HepG2 (cell line): ENCODE measurements at regions not wholly inside any gene's neighbourhood (a gene's known extent, or its start where the extent isn't known, plus 50 kb on each side); places are given as distances from the start of the nearest gene placed in this dataset.
A peak's percentile ranks its signal among the peaks of the same experiment; 100 is the strongest.
"Not testable (repeated sequence)": the region's sequence is repeated elsewhere in the genome, so short reads cannot be mapped to it uniquely, and the experiment has no call there.

ENCODE experiments used
- CSRNP1 ChIP-seq: sonication (generic); formaldehyde crosslinking; IDR thresholded peaks from 2 replicates; pipeline ENCODE4 v1.8.1; 2023; ENCODE audit warnings: mild to moderate bottlenecking, missing genetic modification reagents
- ESRRA ChIP-seq: sonication (generic); formaldehyde crosslinking; IDR thresholded peaks from 2 replicates; pipeline ENCODE4 v1.5.1; 2020; ENCODE audit warnings: mild to moderate bottlenecking, low read depth, missing genetic modification reagents
- FOSL2 ChIP-seq: sonication (generic); formaldehyde crosslinking; IDR thresholded peaks from 2 replicates; pipeline ENCODE4 v1.4.0; 2020; ENCODE audit warnings: missing genetic modification reagents
- FOXP4 ChIP-seq: sonication (generic); formaldehyde crosslinking; IDR thresholded peaks from 2 replicates; pipeline ENCODE4 v1.4.0; 2020; ENCODE audit warnings: missing genetic modification reagents
- MED1 ChIP-seq: sonication (generic); formaldehyde crosslinking; IDR thresholded peaks from 2 replicates; pipeline ENCODE4 v1.4.0; 2020; ENCODE audit warnings: missing genetic modification reagents
- MXI1 ChIP-seq: IDR thresholded peaks from 3 replicates; pipeline ENCODE4 v1.6.1; 2012; ENCODE audit warnings: low read depth, low read length, inconsistent platforms, borderline replicate concordance
- NCOR1 ChIP-seq: fragments of 200-600 bp; sonication (generic); IDR thresholded peaks from 2 replicates; pipeline ENCODE4 v1.7.0; 2017; ENCODE audit warnings: antibody characterized with exemption, low read length, borderline replicate concordance
- NONO ChIP-seq, 2 experiments: fragments of 450-650 bp in 1 of 2; sonication (generic) in 1 of 2; formaldehyde crosslinking in 1 of 2; IDR thresholded peaks in 1 of 2; conservative IDR thresholded peaks in 1 of 2; 2 replicates each; pipeline versions ENCODE4 v1.6.1 to v1.8.0; 2017 to 2022; ENCODE audit warnings: mild to moderate bottlenecking in 1 of 2, missing genetic modification reagents in 1 of 2, moderate library complexity in 1 of 2
- RFXANK ChIP-seq: IDR thresholded peaks from 2 replicates; pipeline ENCODE4 v1.6.1; 2016
- RNF219 ChIP-seq: sonication (generic); formaldehyde crosslinking; IDR thresholded peaks from 2 replicates; pipeline ENCODE4 v1.5.0; 2020; ENCODE audit warnings: mild to moderate bottlenecking, missing genetic modification reagents
- SP140L ChIP-seq: sonication (generic); formaldehyde crosslinking; IDR thresholded peaks from 2 replicates; pipeline ENCODE4 v1.4.0; 2020; ENCODE audit warnings: missing genetic modification reagents, borderline replicate concordance
- YEATS2 ChIP-seq: sonication (generic); formaldehyde crosslinking; IDR thresholded peaks from 2 replicates; pipeline ENCODE4 v1.4.0; 2020; ENCODE audit warnings: missing genetic modification reagents, borderline replicate concordance
- ZBTB10 ChIP-seq: sonication (generic); formaldehyde crosslinking; IDR thresholded peaks from 2 replicates; pipeline ENCODE4 v1.4.0; 2020; ENCODE audit warnings: missing genetic modification reagents, borderline replicate concordance
- ZNF335 ChIP-seq: sonication (generic); formaldehyde crosslinking; IDR thresholded peaks from 2 replicates; pipeline ENCODE4 v1.4.0; 2020; ENCODE audit warnings: missing genetic modification reagents
- ZNF724P ChIP-seq: sonication (generic); formaldehyde crosslinking; IDR thresholded peaks from 2 replicates; pipeline ENCODE4 v1.8.0; 2022; ENCODE audit warnings: missing genetic modification reagents, borderline replicate concordance
- TF ChIP-seq, protein P1 (sequence below): sonication (generic); formaldehyde crosslinking; IDR thresholded peaks from 2 replicates; pipeline ENCODE4 v1.4.0; 2020; ENCODE audit warnings: missing genetic modification reagents, borderline replicate concordance

GRCh38 chr2:242080575-242081214 lies 211.2 kb downstream of the RTP5 start (continued):
- TF ChIP-seq RNF219 (CRISPR knock-in tag) (peak; percentile 91; the same call in 1 of the 2 replicates), RFXANK (CRISPR knock-in tag) (peak; percentile 80; the same call in 1 of the 2 replicates), YEATS2 (CRISPR knock-in tag) (peak; percentile 70; the same call in 1 of the 2 replicates), FOXP4 (CRISPR knock-in tag) (peak; percentile 94), MXI1 (peak; percentile 37; the same call in 1 of the 3 replicates), ZNF724P (CRISPR knock-in tag) (0 out of 2 replicates have a peak, but pooled peaks have one; percentile 29), ESRRA (CRISPR knock-in tag) (peak; percentile 67; the same call in 1 of the 2 replicates), NCOR1 (peak; percentile 63), MED1 (CRISPR knock-in tag) (peak; percentile 96), ZBTB10 (CRISPR knock-in tag) (peak; percentile 32; the same call in 1 of the 2 replicates), FOSL2 (peak; percentile 85), SP140L (CRISPR knock-in tag) (peak; percentile 82; the same call in 1 of the 2 replicates), CSRNP1 (CRISPR knock-in tag) (peak; percentile 89), ZNF335 (CRISPR knock-in tag) (peak; percentile 38; the same call in 1 of the 2 replicates), NONO (CRISPR knock-in tag; conservative IDR thresholded peaks at IDR 0.05) (peak; percentile 68)
- TF ChIP-seq, protein P1, sequence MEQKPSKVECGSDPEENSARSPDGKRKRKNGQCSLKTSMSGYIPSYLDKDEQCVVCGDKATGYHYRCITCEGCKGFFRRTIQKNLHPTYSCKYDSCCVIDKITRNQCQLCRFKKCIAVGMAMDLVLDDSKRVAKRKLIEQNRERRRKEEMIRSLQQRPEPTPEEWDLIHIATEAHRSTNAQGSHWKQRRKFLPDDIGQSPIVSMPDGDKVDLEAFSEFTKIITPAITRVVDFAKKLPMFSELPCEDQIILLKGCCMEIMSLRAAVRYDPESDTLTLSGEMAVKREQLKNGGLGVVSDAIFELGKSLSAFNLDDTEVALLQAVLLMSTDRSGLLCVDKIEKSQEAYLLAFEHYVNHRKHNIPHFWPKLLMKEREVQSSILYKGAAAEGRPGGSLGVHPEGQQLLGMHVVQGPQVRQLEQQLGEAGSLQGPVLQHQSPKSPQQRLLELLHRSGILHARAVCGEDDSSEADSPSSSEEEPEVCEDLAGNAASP (CRISPR knock-in tag) = peak; percentile 89; the same call in 1 of the 2 replicates
- not testable (repeated sequence) for TF ChIP-seq NONO (IDR thresholded peaks at IDR 0.05)
